SK-N-MC (cell line): ENCODE measurements at regions not wholly inside any gene's neighbourhood (a gene's known extent, or its start where the extent isn't known, plus 50 kb on each side); places are given as distances from the start of the nearest gene placed in this dataset.

Experiments used
- DNase-seq: peaks from one replicate; pipeline ENCODE4 v3.0.0-alpha.2; 2011; ENCODE audit warnings: low read depth, low spot score
- H3K27ac ChIP-seq: fragments of 200-600 bp; sonication (generic); 2 replicates; pipeline ENCODE4 v1.5.1; 2016; ENCODE audit warnings: mixed run types
- H3K36me3 ChIP-seq: fragments of 200-600 bp; sonication (generic); 2 replicates; pipeline ENCODE4 v1.6.1; 2017; ENCODE audit warnings: antibody characterized with exemption, low read length, mixed read lengths; ENCODE audit not compliant: insufficient read depth
- H3K4me3 ChIP-seq: fragments of 200-600 bp; sonication (generic); 2 replicates; pipeline ENCODE4 v1.5.1; 2016
- H3K9ac ChIP-seq: fragments of 200-600 bp; sonication (generic); 2 replicates; pipeline ENCODE4 v1.8.0; 2017; ENCODE audit warnings: mixed run types, mixed read lengths; ENCODE audit not compliant: insufficient read length
- H3K9me3 ChIP-seq: fragments of 200-600 bp; sonication (generic); 2 replicates; pipeline ENCODE4 v1.6.1; 2017; ENCODE audit warnings: low read depth, mild to moderate bottlenecking, antibody characterized with exemption, low read length, moderate library complexity, mixed read lengths
- EZH2 ChIP-seq: fragments of 200-600 bp; sonication (generic); IDR thresholded peaks from one replicate; pipeline ENCODE4 v1.6.1; 2017; ENCODE audit warnings: antibody characterized with exemption
- FOXP2 ChIP-seq: optimal IDR thresholded peaks from 2 replicates; pipeline ENCODE3; 2011; ENCODE audit warnings: mild to moderate bottlenecking, moderate library complexity; ENCODE audit not compliant: insufficient read depth; ENCODE audit errors: extremely low read length, control extremely low read depth
- POLR2AphosphoS5 ChIP-seq: IDR thresholded peaks from 2 replicates; pipeline ENCODE4 v1.6.1; 2012; ENCODE audit warnings: mild to moderate bottlenecking, low read depth, low read length, borderline replicate concordance

DNA sequence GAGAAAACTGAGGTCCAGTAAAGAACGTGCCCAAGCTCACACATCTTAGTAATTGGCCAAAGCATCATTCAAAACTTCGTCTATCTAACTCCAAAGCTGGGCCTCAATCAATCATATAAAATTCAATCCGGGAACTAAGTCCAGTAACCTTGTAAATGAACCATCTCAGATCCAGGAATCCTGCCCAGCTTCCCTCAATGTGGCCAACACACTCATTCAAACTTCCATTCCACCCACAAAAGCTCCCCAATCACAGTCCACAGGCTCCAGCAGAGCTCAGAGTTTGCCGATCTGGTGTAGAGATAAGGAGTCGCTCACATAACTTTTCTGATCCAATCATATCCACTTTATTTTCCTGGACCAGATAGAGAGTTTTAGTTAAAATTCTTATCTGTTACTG, 144.8 kb downstream of the SPATA18 start:
- Histone ChIP-seq H3K4me3 (no peak overlapping the region), H3K27ac (no peak overlapping the region), H3K9me3 (no peaks in the 10 kb centered on the region), H3K36me3 (no peaks in the 10 kb centered on the region), H3K9ac (no peak overlapping the region)
- TF ChIP-seq FOXP2 (no peak), POLR2AphosphoS5 (no peak), EZH2 (no peak)
- DNase-seq = no peak

DNA sequence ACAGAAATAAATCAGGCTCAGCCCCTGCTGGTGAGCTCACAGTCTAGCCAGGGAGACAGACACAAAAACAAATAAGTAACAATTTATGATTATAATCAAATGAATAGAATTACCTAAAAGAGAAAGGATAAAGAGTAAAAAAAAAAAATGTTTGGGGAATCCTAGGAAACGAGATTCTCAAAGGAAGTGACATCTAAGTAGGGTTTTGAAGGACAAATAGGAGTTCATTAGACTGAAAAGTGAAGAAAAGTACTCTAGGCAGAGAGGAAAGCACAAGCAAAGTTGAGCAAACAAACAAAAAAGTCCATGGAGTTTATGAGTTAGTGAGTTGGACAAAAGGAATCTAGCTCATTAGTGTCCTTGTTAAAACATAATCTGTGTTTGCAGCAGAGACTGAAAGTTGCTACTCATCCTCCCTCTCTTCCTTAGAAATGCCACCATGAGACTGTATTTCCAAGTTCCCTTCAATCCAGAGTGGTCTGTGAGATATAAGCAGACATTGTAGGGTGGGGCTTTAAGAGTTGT, 145.6 kb downstream of the SPATA18 start:
- no peak for TF ChIP-seq EZH2
- no peak for TF ChIP-seq POLR2AphosphoS5
- H3K4me3 ChIP-seq = no peak overlapping the region
- H3K27ac ChIP-seq = no peak overlapping the region
- no peak for DNase-seq
- no peak overlapping the region for H3K9ac ChIP-seq
- no peaks in the 10 kb centered on the region for H3K36me3 ChIP-seq
- H3K9me3 ChIP-seq = no peaks in the 10 kb centered on the region

DNA sequence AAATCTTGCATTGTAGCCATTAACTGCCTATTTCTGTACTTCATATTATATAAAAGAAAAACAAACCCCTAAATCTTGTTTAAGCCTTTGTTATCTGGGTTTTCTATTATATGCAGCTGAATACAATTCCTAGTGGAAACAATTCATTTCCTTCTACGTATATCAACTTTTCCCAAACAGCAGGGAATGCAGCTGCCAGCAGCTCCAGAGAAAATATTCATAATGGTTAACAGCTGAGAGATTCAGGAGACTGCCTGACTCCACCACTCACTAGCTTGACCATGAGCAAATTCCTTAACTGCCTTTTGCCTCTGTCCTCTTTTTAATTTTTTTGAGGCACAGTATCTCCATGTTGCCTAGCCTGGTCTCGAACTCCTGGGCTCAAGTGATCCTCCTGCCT, 146.2 kb downstream of the SPATA18 start:
- Histone ChIP-seq H3K4me3 (no peak overlapping the region), H3K9me3 (no peaks in the 10 kb centered on the region), H3K27ac (no peak overlapping the region), H3K36me3 (no peaks in the 10 kb centered on the region), H3K9ac (no peak overlapping the region)
- TF ChIP-seq POLR2AphosphoS5 = no peak
- TF ChIP-seq FOXP2 = no peak
- DNase-seq = no peak

DNA sequence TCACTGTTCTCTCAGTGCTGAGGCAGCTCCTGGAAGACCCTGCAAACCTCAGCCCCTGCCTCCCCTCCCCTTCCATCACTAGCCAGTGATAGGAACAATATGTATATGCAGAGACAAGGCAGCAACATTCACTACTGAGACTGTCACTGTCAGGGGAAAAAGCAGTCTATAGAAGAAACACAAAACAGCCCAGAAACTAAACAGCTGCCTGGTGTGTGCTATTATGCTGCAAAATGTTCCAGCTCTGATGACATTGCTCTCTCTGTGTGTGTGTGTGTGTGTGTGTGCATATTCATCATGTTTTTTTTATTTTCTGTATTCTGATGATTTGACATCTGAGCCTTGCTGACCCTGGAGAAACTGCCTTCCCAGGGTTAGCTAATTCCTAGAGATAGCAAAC, 147.2 kb downstream of the SPATA18 start:
- Histone ChIP-seq H3K9ac (no peak overlapping the region), H3K4me3 (no peak overlapping the region), H3K36me3 (no peaks in the 10 kb centered on the region), H3K9me3 (no peaks in the 10 kb centered on the region), H3K27ac (no peak overlapping the region)
- no peak for DNase-seq
- no peak for TF ChIP-seq EZH2
- TF ChIP-seq POLR2AphosphoS5 = no peak
- TF ChIP-seq FOXP2 = no peak

DNA sequence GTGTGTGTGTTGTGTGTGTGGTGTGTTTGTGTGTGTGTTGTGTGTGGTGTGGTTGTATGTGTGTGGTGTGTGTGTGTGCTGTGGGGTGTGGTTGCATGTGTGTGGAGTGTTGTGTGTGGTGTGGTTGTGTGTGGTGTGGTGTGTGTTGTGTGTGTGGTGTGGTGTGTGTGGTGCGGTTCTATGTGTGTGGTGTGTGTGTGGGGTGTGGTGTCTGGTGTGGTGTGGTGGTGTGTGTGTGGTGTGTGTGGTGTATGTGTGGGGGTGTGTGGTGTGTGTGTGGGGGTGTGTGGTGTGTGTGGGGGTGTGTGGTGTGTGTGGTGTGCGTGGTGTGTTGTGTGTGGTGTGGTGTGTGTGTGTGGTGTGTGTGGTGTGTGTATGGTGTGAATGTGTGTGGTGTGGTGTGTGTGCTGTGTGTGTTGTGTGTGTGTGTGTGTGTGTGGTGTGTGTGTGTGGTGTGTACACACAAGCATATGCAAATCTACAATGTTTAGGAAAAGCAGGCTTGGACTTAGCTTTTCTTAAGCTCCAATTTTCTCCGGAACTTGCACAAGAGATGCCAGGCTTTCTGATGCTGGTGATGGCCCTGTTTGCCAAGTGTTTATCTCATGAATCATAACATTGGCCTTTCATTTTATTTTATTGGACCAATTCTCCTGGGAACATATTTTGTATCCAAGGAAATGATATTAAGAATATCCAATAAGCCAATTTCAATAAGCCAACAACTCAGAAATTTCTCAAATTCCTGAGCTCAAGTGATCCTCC, 148.7 kb downstream of the SPATA18 start:
- no peak for TF ChIP-seq FOXP2
- TF ChIP-seq EZH2 = no peak
- TF ChIP-seq POLR2AphosphoS5 = no peak
- Histone ChIP-seq H3K36me3 (no peaks in the 10 kb centered on the region), H3K9me3 (no peaks in the 10 kb centered on the region), H3K4me3 (no peak overlapping the region), H3K27ac (no peak overlapping the region), H3K9ac (no peak overlapping the region)
- no peak for DNase-seq

DNA sequence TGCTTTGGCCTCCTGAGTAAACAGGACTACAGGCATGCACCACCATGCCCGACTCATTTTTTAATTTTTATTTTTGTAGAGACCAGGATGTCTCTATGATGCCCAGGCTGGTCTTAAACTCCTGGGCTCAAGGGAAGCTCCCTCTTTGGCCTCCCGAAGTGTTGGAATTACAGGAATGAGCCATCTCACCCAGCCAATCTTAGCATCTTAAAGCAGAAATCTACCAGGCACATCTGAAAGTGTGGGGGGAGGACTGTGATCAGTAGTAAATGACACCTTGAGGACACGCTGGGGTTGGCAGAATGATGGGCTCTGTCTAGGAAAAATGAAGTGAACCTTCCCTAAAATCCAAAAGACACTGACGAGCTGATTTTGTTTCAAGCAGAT, 149.2 kb downstream of the SPATA18 start:
- Histone ChIP-seq H3K9me3 (no peaks in the 10 kb centered on the region), H3K9ac (no peak overlapping the region), H3K36me3 (no peaks in the 10 kb centered on the region), H3K4me3 (no peak overlapping the region), H3K27ac (no peak overlapping the region)
- no peak for DNase-seq
- TF ChIP-seq EZH2 = no peak
- TF ChIP-seq FOXP2 = no peak
- TF ChIP-seq POLR2AphosphoS5 = no peak

DNA sequence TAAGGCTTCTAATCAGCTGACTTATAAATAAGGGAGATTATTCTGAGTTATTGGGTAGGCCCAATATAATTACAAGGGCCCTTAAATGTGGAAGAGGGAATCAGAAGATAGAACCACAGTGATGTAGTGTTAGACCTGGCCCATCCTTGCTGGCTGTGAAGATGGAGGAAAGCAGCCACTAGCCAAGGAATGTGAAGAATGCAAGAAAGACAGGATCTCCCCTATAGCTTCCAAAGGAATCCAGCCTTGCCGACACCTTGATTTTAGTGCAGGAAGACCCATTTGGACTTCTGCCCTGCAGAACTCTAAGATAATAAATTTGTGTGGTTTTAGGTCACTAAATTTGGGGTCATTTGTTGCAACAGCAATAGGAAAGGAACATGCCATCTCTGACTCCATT, 150.6 kb downstream of the SPATA18 start:
- DNase-seq = no peak
- H3K4me3 ChIP-seq = no peak overlapping the region
- no peak for TF ChIP-seq FOXP2
- TF ChIP-seq POLR2AphosphoS5 = no peak
- TF ChIP-seq EZH2 = no peak
- no peaks in the 10 kb centered on the region for H3K9me3 ChIP-seq
- no peak overlapping the region for H3K27ac ChIP-seq
- no peak overlapping the region for H3K9ac ChIP-seq
- H3K36me3 ChIP-seq = no peaks in the 10 kb centered on the region

DNA sequence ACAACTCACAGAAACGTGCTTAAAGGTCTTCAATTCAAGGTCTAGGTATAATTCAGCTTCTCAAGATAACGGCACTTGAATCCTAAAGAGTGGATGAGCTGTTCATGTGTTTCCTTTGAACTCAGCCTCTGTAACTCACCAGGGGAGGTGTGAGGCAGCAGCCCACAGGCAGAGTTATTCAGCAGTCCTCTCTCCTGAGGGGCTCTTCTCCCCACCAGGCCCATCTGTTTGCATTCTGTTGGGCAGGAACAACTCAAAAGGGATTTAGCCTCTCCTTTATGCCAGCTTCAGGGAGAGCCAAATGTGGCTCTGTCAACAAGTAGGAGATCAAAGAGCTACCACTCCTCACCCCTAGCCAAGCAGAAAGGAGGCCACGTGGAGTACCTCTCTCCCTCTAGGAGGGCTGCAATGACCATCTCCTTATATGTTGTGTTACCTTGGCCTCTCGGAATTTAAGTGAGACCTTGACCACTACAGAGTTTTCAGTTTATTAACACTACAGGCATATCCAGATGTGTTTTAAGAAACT, 151.2 kb downstream of the SPATA18 start:
- H3K9ac ChIP-seq = no peak overlapping the region
- no peak for TF ChIP-seq POLR2AphosphoS5
- TF ChIP-seq EZH2 = no peak
- no peak for TF ChIP-seq FOXP2
- DNase-seq = no peak

More for the DNA sequence above, 151.2 kb downstream of the SPATA18 start:
- Histone ChIP-seq H3K9me3 (no peaks in the 10 kb centered on the region), H3K27ac (no peak overlapping the region), H3K4me3 (no peak overlapping the region), H3K36me3 (no peaks in the 10 kb centered on the region)
